ENCODE measurements at regions not wholly inside any gene's neighbourhood (a gene's known extent, or its start where the extent isn't known, plus 50 kb on each side); places are given as distances from the start of the nearest gene placed in this dataset.

- 36% methylated on average over 2 of the region's 2 CpGs for WGBS (ENCODE audit: insufficient coverage, low coverage, low lambda C conversion rate, missing lambda C conversion rate)
- H3K9me3 ChIP-seq, result no peaks in the 10 kb centered on the region
- ATAC-seq (no peak), DNase-seq (no peak)
- intact Hi-C loops (cut with DNase I), result no loop called here
- H3K27me3 ChIP-seq, result no peaks in the 10 kb centered on the region
- TF ChIP-seq CTCF (IDR thresholded peaks at IDR 0.05), result no peak
- no peak for TF ChIP-seq POLR2A (IDR thresholded peaks at IDR 0.05)
- no peak overlapping the region for H3K27ac ChIP-seq
- H3K4me1 ChIP-seq, result no peaks in the 10 kb centered on the region
- no peaks in the 10 kb centered on the region for H3K36me3 ChIP-seq
- no peak overlapping the region for H3K4me3 ChIP-seq
Measured at GRCh38 chr6:47974106-47974505, 136.9 kb downstream of the PTCHD4 start.

GRCh38 chr6:47970826-47971225 is 140.2 kb downstream of the PTCHD4 start:
- Histone ChIP-seq H3K4me1 (no peaks in the 10 kb centered on the region), H3K36me3 (no peaks in the 10 kb centered on the region), H3K27me3 (no peaks in the 10 kb centered on the region), H3K27ac (no peak overlapping the region), H3K4me3 (no peak overlapping the region), H3K9me3 (no peaks in the 10 kb centered on the region)
- TF ChIP-seq POLR2A (IDR thresholded peaks at IDR 0.05), result no peak
- TF ChIP-seq CTCF (IDR thresholded peaks at IDR 0.05), result no peak
- no peak for ATAC-seq
- DNase-seq, result no peak
- intact Hi-C loops (cut with DNase I), result no loop called here
- 34% methylated on average over 3 of the region's 3 CpGs for WGBS (ENCODE audit: insufficient coverage, low coverage, low lambda C conversion rate, missing lambda C conversion rate)

- DNase-seq (no peak), ATAC-seq (no peak)
- TF ChIP-seq POLR2A (IDR thresholded peaks at IDR 0.05) (no peak), CTCF (IDR thresholded peaks at IDR 0.05) (no peak)
- Histone ChIP-seq H3K9me3 (no peaks in the 10 kb centered on the region), H3K27me3 (no peaks in the 10 kb centered on the region), H3K4me3 (no peak overlapping the region), H3K36me3 (no peaks in the 10 kb centered on the region), H3K27ac (no peak overlapping the region), H3K4me1 (no peaks in the 10 kb centered on the region)
- 45% methylated on average over 2 of the region's 2 CpGs for WGBS (ENCODE audit: insufficient coverage, low coverage, low lambda C conversion rate, missing lambda C conversion rate)
- intact Hi-C loops (cut with DNase I), result no loop called here
Measured at GRCh38 chr6:47967843-47968242, 143.2 kb downstream of the PTCHD4 start.

- Histone ChIP-seq H3K36me3 (no peaks in the 10 kb centered on the region), H3K4me1 (no peaks in the 10 kb centered on the region), H3K9me3 (no peaks in the 10 kb centered on the region), H3K27me3 (no peaks in the 10 kb centered on the region), H3K27ac (no peak overlapping the region), H3K4me3 (no peak overlapping the region)
- no peak for ATAC-seq
- TF ChIP-seq CTCF (IDR thresholded peaks at IDR 0.05) (no peak), POLR2A (IDR thresholded peaks at IDR 0.05) (no peak)
- intact Hi-C loops (cut with DNase I), result no loop called here
- DNase-seq, result no peak
- WGBS (ENCODE audit: insufficient coverage, low coverage, low lambda C conversion rate, missing lambda C conversion rate), result 55% methylated on average over 3 of the region's 3 CpGs
Measured at GRCh38 chr6:47964969-47965368, 146.0 kb downstream of the PTCHD4 start.

GRCh38 chr6:47952640-47953039 is 158.4 kb downstream of the PTCHD4 start:
- intact Hi-C loops (cut with DNase I), result no loop called here
- WGBS (ENCODE audit: insufficient coverage, low coverage, low lambda C conversion rate, missing lambda C conversion rate), result 55% methylated on average over 2 of the region's 2 CpGs

More at GRCh38 chr6:47952640-47953039, 158.4 kb downstream of the PTCHD4 start:
- ATAC-seq, result no peak
- Histone ChIP-seq H3K27ac (no peak overlapping the region), H3K36me3 (no peaks in the 10 kb centered on the region), H3K27me3 (no peaks in the 10 kb centered on the region), H3K9me3 (no peaks in the 10 kb centered on the region), H3K4me1 (no peaks in the 10 kb centered on the region), H3K4me3 (no peak overlapping the region)
- no peak for DNase-seq
- no peak for TF ChIP-seq CTCF (IDR thresholded peaks at IDR 0.05)
- no peak for TF ChIP-seq POLR2A (IDR thresholded peaks at IDR 0.05)
